GM20000 (cell line): ENCODE measurements at regions not wholly inside any gene's neighbourhood (a gene's known extent, or its start where the extent isn't known, plus 50 kb on each side); places are given as distances from the start of the nearest gene placed in this dataset.

Source experiments
- DNase-seq: peaks from one replicate; pipeline ENCODE4 v3.0.0; 2012; ENCODE audit warnings: low spot score
- TF ChIP-seq, protein P1 (sequence below): IDR thresholded peaks from 2 replicates; pipeline ENCODE4 v1.5.1; 2012; ENCODE audit warnings: mild to moderate bottlenecking, control low read depth; ENCODE audit errors: extremely low read depth, missing control alignments

DNA sequence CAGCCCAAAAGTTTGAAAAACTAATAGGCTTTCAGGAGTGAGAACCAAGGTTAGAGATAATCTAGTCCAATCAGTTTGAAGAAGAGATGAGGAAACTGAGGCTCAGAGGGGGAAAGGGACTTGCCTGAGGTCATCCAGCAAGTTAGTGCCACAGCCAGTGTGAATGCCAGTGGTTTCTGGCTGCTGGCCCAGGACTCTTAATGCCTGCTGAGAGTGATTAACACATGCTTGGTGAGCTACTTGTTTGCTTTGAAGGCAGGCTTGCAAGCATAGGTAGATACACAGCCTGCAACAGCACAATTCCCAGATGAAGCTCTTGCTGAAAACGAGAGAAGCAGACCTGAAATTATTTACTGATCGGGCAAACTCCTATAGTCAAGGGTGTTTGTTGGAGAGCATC lies 591.6 kb upstream of the SGCD start:
- TF ChIP-seq, protein P1, sequence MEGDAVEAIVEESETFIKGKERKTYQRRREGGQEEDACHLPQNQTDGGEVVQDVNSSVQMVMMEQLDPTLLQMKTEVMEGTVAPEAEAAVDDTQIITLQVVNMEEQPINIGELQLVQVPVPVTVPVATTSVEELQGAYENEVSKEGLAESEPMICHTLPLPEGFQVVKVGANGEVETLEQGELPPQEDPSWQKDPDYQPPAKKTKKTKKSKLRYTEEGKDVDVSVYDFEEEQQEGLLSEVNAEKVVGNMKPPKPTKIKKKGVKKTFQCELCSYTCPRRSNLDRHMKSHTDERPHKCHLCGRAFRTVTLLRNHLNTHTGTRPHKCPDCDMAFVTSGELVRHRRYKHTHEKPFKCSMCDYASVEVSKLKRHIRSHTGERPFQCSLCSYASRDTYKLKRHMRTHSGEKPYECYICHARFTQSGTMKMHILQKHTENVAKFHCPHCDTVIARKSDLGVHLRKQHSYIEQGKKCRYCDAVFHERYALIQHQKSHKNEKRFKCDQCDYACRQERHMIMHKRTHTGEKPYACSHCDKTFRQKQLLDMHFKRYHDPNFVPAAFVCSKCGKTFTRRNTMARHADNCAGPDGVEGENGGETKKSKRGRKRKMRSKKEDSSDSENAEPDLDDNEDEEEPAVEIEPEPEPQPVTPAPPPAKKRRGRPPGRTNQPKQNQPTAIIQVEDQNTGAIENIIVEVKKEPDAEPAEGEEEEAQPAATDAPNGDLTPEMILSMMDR: no peak
- no peak for DNase-seq

DNA sequence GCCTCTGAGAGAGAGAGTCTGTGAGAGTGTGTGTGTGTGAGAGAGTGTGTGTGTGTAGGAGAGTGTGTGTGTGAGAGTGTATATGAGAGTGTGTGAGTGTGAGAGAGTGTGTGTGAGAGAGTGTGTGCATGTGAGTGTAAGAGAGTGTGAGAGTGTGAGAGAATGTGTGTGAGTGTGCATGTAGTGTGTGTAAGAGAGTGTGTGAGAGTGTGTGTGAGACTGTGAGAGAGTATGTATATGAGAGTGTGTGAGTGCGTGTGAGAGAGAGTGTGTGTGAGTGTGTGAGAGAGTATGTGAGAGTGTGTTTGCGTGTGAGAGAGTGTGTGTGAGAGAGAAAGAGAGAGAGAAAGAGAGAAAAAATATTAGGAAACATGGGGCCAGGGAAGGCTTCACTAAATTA lies 588.3 kb upstream of the SGCD start:
- TF ChIP-seq, protein P1: no peak
- DNase-seq: no peak

DNA sequence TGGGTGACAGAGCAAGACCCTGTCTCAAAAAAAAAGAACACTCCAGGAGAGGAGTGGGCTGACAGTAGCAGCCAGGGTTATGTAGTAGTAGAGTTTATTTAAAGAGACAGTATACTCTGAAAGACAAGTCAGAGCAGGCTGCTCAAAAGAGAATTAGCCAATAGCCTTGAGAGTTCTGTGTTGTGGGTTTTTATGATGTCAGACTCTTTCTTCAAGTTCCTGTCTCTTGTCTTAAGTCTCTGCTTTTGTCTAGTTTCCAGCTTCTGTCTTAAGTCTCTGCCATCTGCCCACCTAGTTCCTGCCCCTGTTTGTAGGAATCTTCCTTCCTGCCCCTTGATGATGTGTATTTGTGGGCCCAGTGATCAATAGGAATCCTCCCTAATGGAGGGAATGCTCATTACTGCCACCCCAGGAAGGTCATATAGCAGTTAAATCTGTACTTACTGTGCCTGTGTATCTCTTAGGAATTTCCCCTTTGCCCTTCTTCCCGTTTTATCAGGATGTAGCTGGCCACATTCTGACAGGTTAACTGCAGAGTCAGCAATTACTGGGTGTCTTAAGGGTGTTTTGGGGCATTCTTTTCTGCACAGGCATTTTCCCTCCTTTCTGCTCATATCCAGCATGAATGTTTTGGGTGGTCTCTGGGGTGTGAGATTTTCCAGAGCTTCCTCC lies 580.5 kb upstream of the SGCD start:
- no peak for DNase-seq
- TF ChIP-seq, protein P1: no peak

DNA sequence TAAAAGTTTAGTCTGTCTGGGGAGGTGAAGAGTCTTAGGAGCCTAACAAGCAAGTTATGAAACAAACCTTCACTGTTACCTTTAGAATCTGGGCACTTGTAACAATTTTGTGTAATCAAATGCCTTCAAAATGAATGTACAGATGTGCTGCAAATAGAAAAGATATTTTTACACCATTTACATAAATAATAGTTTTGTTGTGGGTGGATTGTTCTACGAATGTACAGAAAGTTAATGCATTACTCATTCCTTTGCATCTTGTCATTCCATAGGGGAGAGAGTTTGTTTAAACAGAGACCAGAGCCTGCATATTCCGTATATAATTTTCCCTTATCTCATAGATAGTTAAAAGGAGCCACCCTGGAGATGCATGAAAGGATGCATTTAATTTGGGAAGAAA lies 576.9 kb upstream of the SGCD start:
- TF ChIP-seq, protein P1: no peak
- DNase-seq: no peak

DNA sequence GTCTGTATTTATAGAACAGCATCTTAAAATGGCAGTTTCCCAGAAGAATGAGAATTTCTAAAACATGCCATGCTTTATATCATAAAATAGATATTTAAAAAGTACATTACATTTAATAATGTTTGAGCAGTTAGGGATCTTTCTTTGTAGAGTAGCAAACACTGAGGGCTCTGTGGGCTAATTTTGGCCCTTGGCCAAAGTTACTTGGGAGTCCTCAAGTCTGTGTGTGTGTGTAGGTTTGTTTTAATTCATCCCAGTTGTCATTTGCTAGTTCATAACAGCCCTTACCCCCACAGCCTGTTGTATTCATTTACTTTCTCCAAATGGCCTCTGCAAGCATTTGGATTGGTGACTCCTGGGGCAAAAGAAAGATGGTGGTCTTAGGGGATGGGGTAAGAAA lies 576.4 kb upstream of the SGCD start:
- DNase-seq: no peak
- TF ChIP-seq, protein P1: no peak

DNA sequence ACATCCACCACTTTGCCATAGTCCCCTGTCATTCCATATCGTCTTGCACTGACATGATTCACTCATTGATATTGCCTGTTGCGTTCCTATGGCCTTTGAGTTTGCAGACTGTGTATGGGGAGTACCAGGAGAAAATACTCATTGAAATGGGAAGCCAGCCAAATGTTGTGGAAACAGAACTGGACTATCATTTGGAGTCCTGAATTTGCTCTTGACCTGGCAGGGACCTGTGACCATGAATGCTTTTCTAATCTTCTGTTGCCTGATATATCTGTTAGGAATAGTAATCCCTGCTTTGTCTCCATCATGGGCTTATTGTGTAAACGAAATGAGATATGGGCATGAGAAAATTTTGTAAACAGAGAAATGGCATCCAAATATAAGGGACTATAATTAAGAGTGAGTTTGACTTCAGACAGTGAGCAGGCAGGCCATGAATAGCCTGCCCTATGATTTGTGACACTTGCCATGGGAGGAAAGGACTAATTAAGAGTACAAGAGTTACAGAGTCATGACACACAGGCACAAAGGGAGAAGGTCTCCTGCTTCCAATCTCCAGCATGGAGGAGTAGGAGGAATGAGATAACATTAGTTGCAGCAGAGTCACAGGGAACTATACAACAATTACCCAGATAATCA lies 572.9 kb upstream of the SGCD start:
- TF ChIP-seq, protein P1: no peak
- DNase-seq: no peak

DNA sequence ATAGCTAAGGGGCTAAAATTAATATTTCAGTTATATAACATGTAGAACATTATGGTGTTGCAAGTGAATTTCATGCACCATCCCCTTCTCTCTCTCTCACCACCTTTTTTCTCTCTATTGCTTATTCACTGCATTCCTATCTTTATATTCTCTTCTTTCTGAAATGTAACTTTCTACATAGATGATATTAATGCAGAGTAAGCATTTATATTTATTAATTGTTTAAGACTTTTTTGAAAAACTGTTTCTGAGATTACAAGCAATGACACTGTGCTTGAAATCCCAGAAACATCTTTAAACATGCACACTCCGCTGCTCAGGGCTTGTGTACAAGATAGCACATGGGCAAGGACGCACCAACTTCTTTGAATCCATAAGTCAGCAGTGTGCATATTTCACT lies 567.7 kb upstream of the SGCD start:
- no peak for DNase-seq
- TF ChIP-seq, protein P1: no peak
